GM19467 (cell line): ENCODE measurements at regions not wholly inside any gene's neighbourhood (a gene's known extent, or its start where the extent isn't known, plus 50 kb on each side); places are given as distances from the start of the nearest gene placed in this dataset.
"Not testable (repeated sequence)": the region's sequence is repeated elsewhere in the genome, so short reads cannot be mapped to it uniquely, and the experiment has no call there.

Experiments
- ATAC-seq: cut with Tn5 transposase; IDR thresholded peaks from one replicate; pipeline ENCODE4 v1.9.1; 2021; ENCODE audit warnings: mild to moderate bottlenecking, moderate library complexity; ENCODE audit not compliant: unreplicated experiment

- no peak for ATAC-seq
Measured at GRCh38 chr2:230593765-230594164, 118.9 kb upstream of the CAB39 start.

- ATAC-seq = no peak
Measured at GRCh38 chr2:230594286-230594840, 118.3 kb upstream of the CAB39 start.

DNA sequence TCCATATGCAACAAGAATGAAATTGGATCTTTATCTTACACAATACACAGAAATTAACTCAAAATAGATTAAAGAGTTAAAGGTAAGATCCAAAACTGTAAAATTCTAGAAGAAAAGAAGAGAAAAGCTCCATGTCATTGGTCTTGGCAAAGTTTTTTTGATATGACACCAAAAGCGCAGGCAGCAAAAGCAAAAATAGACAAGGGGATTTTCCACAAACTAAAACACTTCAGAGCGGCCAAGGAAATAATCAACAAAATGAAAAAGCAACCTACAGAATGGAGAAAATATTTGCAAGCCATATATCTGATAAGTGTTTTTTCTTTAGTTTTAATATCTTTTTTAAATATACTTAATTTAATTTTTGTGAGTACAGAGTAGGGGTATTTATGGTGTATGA is 112.8 kb upstream of the CAB39 start:
- ATAC-seq = no peak

- no peak for ATAC-seq
Measured at GRCh38 chr2:230600285-230600684, 112.4 kb upstream of the CAB39 start.

- no peak for ATAC-seq
Measured at GRCh38 chr2:230600881-230601280, 111.8 kb upstream of the CAB39 start.

- peak; percentile 54 for ATAC-seq
Measured at GRCh38 chr2:230601510-230601909, 111.1 kb upstream of the CAB39 start.

GRCh38 chr2:230602562-230603230 is 109.9 kb upstream of the CAB39 start:
- peak; percentile 55 for ATAC-seq

- ATAC-seq = not testable (repeated sequence)
Measured at GRCh38 chr2:230603317-230603716, 109.3 kb upstream of the CAB39 start.

GRCh38 chr2:230604158-230604557 is 108.5 kb upstream of the CAB39 start:
- ATAC-seq = not testable (repeated sequence)

GRCh38 chr2:230614040-230614439 is 98.6 kb upstream of the CAB39 start:
- no peak for ATAC-seq

GRCh38 chr2:230614913-230615332 is 97.7 kb upstream of the CAB39 start:
- peak; percentile 80 for ATAC-seq

- not testable (repeated sequence) for ATAC-seq
Measured at GRCh38 chr2:230617256-230617706, 95.4 kb upstream of the CAB39 start.

DNA sequence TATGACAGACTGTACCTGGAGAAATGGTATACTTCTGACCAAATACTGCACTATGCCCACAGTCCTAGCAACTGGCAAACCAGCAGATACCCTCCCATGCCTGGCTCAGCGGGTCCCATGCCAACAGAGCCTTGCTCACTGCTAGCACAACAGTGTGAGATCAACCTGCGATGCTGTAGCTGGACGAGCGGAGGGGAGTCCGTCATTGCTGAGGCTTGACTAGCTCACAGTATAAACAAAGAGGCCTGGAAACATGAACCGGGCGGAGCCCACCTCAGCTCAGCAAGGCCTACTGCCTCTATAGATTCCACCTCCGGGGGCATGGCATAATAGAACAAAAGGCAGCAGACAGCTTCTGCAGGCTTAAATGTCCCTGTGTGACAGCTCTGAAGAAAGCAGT is 93.2 kb upstream of the CAB39 start:
- ATAC-seq = no peak

DNA sequence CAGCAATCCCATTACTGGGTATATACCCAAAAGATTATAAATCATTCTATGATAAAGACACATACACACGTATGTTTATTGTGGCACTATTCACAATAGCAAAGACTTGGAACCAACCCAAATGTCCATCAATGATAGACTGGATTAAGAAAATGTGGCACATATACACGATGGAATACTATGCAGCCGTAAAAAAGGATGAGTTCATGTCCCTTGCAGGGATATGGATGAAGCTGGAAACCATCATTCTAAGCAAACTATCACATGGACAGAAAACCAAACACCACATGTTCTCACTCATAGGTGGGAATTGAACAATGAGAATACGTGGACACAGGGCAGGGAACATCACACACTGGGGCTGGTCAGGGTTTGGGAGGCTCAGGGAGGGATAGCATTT is 87.4 kb upstream of the CAB39 start:
- not testable (repeated sequence) for ATAC-seq

DNA sequence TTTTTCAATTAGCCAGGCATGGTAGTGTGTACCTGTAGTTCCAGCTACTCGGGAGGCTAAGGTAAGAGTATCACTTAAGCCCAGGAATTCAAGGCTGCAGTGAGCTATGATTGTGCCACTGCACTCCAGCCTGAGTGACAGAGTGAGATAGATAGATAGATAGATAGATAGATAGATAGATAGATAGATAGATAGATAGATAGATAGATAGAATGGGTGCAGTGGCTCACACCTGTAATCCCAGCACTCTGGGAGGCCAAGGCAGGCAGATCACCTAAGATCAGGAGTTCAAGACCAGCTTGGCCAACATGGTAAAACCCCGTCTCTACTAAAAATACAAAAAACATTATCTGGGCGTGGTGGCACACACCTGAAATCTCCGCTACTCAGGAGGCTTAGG is 85.6 kb upstream of the CAB39 start:
- not testable (repeated sequence) for ATAC-seq

- ATAC-seq = no peak
Measured at GRCh38 chr2:230627806-230628724, 84.6 kb upstream of the CAB39 start.

DNA sequence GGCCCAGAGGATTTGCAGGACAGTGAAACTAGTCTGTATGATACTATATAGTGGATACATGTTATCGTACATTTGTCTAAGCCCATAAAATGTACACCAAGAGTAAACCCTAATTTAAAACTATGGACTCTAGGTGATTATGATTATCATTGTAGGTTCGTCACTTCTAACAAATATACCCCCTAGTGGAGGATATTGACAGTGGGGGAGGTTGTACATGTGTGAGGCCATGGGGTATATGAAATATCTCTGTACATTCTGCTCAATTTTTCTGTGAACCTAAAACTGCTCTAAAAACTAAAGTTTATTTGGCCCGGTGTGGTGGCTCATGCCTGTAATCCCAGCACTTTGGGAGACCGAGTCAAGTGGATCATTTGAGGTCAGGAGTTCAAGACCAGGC is 81.2 kb upstream of the CAB39 start:
- no peak for ATAC-seq

GRCh38 chr2:230634146-230634545 is 78.5 kb upstream of the CAB39 start:
- ATAC-seq = no peak

GRCh38 chr2:230634721-230635313 is 77.8 kb upstream of the CAB39 start:
- ATAC-seq = not testable (repeated sequence)

GRCh38 chr2:230636684-230637271 is 75.9 kb upstream of the CAB39 start:
- ATAC-seq = no peak

DNA sequence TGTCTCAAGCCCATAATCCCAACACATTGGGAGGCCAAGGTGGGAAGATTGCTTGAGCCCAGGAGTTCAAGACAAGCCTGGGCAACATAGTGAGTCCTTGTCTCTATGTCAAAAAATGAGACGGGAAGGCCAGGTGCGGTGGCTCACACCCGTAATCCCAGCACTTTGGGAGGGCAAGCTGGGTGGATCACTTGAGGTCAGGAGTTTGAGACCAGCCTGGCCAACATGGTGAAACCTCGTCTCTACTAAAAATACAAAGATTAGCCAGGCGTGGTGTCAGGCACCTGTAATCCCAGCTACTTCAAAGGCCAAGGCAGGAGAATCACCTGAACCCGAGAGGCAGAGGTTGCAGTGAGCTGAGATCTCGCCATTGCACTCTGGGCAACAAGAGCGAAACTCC is 75.2 kb upstream of the CAB39 start:
- ATAC-seq = not testable (repeated sequence)
